Amniotic epithelial cell (primary cell): ENCODE measurements at regions not wholly inside any gene's neighbourhood (a gene's known extent, or its start where the extent isn't known, plus 50 kb on each side); places are given as distances from the start of the nearest gene placed in this dataset.

Experiments
- DNase-seq: peaks from one replicate; pipeline ENCODE4 v3.0.0-alpha.2; 2010; ENCODE audit warnings: low read depth

- no peak for DNase-seq
Observed at GRCh38 chr2:183214680-183215079, 90.4 kb downstream of the NUP35 start.

GRCh38 chr2:183215917-183216316 is 91.7 kb downstream of the NUP35 start:
- no peak for DNase-seq

- DNase-seq: no peak
Observed at GRCh38 chr2:183219888-183220287, 95.6 kb downstream of the NUP35 start.

GRCh38 chr2:183222751-183223150 is 98.5 kb downstream of the NUP35 start:
- no peak for DNase-seq

GRCh38 chr2:183224948-183225347 is 100.7 kb downstream of the NUP35 start:
- peak; percentile 8 for DNase-seq

- no peak for DNase-seq
Observed at GRCh38 chr2:183227176-183227575, 102.9 kb downstream of the NUP35 start.

- peak; percentile 79 for DNase-seq
Observed at GRCh38 chr2:183229386-183229785, 105.1 kb downstream of the NUP35 start.

GRCh38 chr2:183232161-183232865 is 108.1 kb downstream of the NUP35 start:
- DNase-seq: peak; percentile 97

GRCh38 chr2:183242937-183243336 is 118.7 kb downstream of the NUP35 start:
- DNase-seq: peak; percentile 33

- DNase-seq: no peak
Observed at GRCh38 chr2:183243758-183244157, 119.5 kb downstream of the NUP35 start.

GRCh38 chr2:183244300-183244844 is 120.1 kb downstream of the NUP35 start:
- no peak for DNase-seq

GRCh38 chr2:183248866-183249567 is 124.8 kb downstream of the NUP35 start:
- DNase-seq: peak; percentile 41

- DNase-seq: no peak
Observed at GRCh38 chr2:183250061-183250460, 125.8 kb downstream of the NUP35 start.

GRCh38 chr2:183250472-183250871 is 126.2 kb downstream of the NUP35 start:
- no peak for DNase-seq

GRCh38 chr2:183253441-183254130 is 129.3 kb downstream of the NUP35 start:
- no peak for DNase-seq

- DNase-seq: no peak
Observed at GRCh38 chr2:183255411-183255810, 131.2 kb downstream of the NUP35 start.

GRCh38 chr2:183259921-183260320 is 135.7 kb downstream of the NUP35 start:
- no peak for DNase-seq

GRCh38 chr2:183260527-183260926 is 136.3 kb downstream of the NUP35 start:
- no peak for DNase-seq

GRCh38 chr2:183264890-183265535 is 140.8 kb downstream of the NUP35 start:
- no peak for DNase-seq

GRCh38 chr2:183267148-183267827 is 143.0 kb downstream of the NUP35 start:
- DNase-seq: no peak

- no peak for DNase-seq
Observed at GRCh38 chr2:183269956-183270355, 145.7 kb downstream of the NUP35 start.

- DNase-seq: peak; percentile 37
Observed at GRCh38 chr2:183283209-183283608, 159.0 kb downstream of the NUP35 start.
